CD1c-positive myeloid dendritic cell (primary cell): ENCODE measurements at regions not wholly inside any gene's neighbourhood (a gene's known extent, or its start where the extent isn't known, plus 50 kb on each side); places are given as distances from the start of the nearest gene placed in this dataset.
A peak's percentile ranks its signal among the peaks of the same experiment; 100 is the strongest.
"Not testable (repeated sequence)": the region's sequence is repeated elsewhere in the genome, so short reads cannot be mapped to it uniquely, and the experiment has no call there.

Source experiments
- DNase-seq: peaks from one replicate; pipeline ENCODE4 v3.0.0-alpha.2; 2016; ENCODE audit errors: extremely low spot score

- DNase-seq: peak; percentile 79
Observed at GRCh38 chr7:66413379-66414114, 208.4 kb downstream of the TPST1 start.

GRCh38 chr7:66415659-66416265 is 210.6 kb downstream of the TPST1 start:
- DNase-seq: no peak

GRCh38 chr7:66418537-66418936 is 210.1 kb upstream of the KCTD7 start:
- DNase-seq: no peak

GRCh38 chr7:66419210-66419609 is 209.5 kb upstream of the KCTD7 start:
- no peak for DNase-seq

GRCh38 chr7:66421830-66422475 is 206.7 kb upstream of the KCTD7 start:
- no peak for DNase-seq

GRCh38 chr7:66423729-66424128 is 205.0 kb upstream of the KCTD7 start:
- DNase-seq: no peak

- DNase-seq: no peak
Observed at GRCh38 chr7:66426332-66426731, 202.3 kb upstream of the KCTD7 start.

- no peak for DNase-seq
Observed at GRCh38 chr7:66426996-66427395, 201.7 kb upstream of the KCTD7 start.

- DNase-seq: no peak
Observed at GRCh38 chr7:66427956-66428355, 200.7 kb upstream of the KCTD7 start.

- DNase-seq: no peak
Observed at GRCh38 chr7:66429498-66430163, 199.1 kb upstream of the KCTD7 start.

- no peak for DNase-seq
Observed at GRCh38 chr7:66430164-66430545, 198.5 kb upstream of the KCTD7 start.

- not testable (repeated sequence) for DNase-seq
Observed at GRCh38 chr7:66438703-66439405, 189.8 kb upstream of the KCTD7 start.

GRCh38 chr7:66442385-66442784 is 186.3 kb upstream of the KCTD7 start:
- no peak for DNase-seq

- peak; percentile 19 for DNase-seq
Observed at GRCh38 chr7:66443946-66444345, 184.7 kb upstream of the KCTD7 start.

GRCh38 chr7:66447007-66447406 is 181.7 kb upstream of the KCTD7 start:
- not testable (repeated sequence) for DNase-seq

GRCh38 chr7:66450814-66451213 is 177.9 kb upstream of the KCTD7 start:
- not testable (repeated sequence) for DNase-seq

GRCh38 chr7:66451713-66452112 is 177.0 kb upstream of the KCTD7 start:
- not testable (repeated sequence) for DNase-seq

GRCh38 chr7:66452165-66452564 is 176.5 kb upstream of the KCTD7 start:
- no peak for DNase-seq

- DNase-seq: no peak
Observed at GRCh38 chr7:66453340-66453739, 175.3 kb upstream of the KCTD7 start.

- DNase-seq: no peak
Observed at GRCh38 chr7:66454600-66455225, 174.0 kb upstream of the KCTD7 start.

- not testable (repeated sequence) for DNase-seq
Observed at GRCh38 chr7:66455432-66455831, 173.2 kb upstream of the KCTD7 start.
